WERI-Rb-1 (cell line): ENCODE measurements at regions not wholly inside any gene's neighbourhood (a gene's known extent, or its start where the extent isn't known, plus 50 kb on each side); places are given as distances from the start of the nearest gene placed in this dataset.

ENCODE experiments used
- DNase-seq: peaks from one replicate; pipeline ENCODE4 v3.0.0-alpha.2; 2020
- H3K27ac ChIP-seq: fragments of 250-450 bp; sonication (Bioruptor Pico); 2 replicates; pipeline ENCODE4 v1.5.1; 2020; ENCODE audit warnings: mild to moderate bottlenecking, moderate library complexity
- H3K27me3 ChIP-seq: fragments of 250-450 bp; sonication (Bioruptor Pico); 2 replicates; pipeline ENCODE4 v1.5.1; 2021; ENCODE audit warnings: mild to moderate bottlenecking, low read depth, moderate library complexity; ENCODE audit not compliant: insufficient read depth, severe bottlenecking
- H3K36me3 ChIP-seq: fragments of 250-450 bp; sonication (Bioruptor Pico); 2 replicates; pipeline ENCODE4 v1.5.1; 2020; ENCODE audit warnings: mild to moderate bottlenecking, moderate library complexity
- H3K4me3 ChIP-seq: 2 replicates; pipeline ENCODE4 v1.5.1; 2011; ENCODE audit warnings: low read depth, mild to moderate bottlenecking, control low read depth, low read length
- H3K9me3 ChIP-seq: fragments of 250-450 bp; sonication (Bioruptor Pico); 2 replicates; pipeline ENCODE4 v1.5.1; 2021; ENCODE audit warnings: mild to moderate bottlenecking, moderate library complexity; ENCODE audit not compliant: severe bottlenecking
- TF ChIP-seq, protein P1 (sequence below): IDR thresholded peaks from 2 replicates; pipeline ENCODE4 v1.5.1; 2011; ENCODE audit warnings: low read depth, mild to moderate bottlenecking, control low read depth, inconsistent platforms, low read length

DNA sequence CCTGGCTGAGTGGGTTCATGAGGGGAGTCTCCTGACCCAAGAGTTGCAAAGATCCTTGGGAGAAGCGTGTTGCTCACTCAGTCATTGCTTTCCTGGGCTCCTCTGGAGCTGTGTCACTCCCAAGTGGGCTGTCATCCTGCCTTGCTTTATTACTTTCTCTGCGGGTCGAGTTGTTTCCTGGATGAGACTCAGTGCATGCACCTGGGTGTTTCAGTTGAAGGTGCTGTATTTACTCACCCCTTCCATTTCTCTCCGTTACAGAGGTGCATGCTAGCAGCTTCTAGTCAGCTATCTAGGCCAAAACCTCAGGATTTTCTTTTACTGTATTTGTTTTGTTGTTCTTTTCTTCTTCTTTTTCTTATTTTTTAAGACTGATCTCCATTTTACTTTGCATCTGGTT, 785.5 kb upstream of the EDIL3 start:
- no peaks in the 10 kb centered on the region for H3K9me3 ChIP-seq
- no peak for DNase-seq
- no peak overlapping the region for H3K4me3 ChIP-seq
- H3K27me3 ChIP-seq = no peaks in the 10 kb centered on the region
- H3K27ac ChIP-seq = no peak overlapping the region
- TF ChIP-seq, protein P1, sequence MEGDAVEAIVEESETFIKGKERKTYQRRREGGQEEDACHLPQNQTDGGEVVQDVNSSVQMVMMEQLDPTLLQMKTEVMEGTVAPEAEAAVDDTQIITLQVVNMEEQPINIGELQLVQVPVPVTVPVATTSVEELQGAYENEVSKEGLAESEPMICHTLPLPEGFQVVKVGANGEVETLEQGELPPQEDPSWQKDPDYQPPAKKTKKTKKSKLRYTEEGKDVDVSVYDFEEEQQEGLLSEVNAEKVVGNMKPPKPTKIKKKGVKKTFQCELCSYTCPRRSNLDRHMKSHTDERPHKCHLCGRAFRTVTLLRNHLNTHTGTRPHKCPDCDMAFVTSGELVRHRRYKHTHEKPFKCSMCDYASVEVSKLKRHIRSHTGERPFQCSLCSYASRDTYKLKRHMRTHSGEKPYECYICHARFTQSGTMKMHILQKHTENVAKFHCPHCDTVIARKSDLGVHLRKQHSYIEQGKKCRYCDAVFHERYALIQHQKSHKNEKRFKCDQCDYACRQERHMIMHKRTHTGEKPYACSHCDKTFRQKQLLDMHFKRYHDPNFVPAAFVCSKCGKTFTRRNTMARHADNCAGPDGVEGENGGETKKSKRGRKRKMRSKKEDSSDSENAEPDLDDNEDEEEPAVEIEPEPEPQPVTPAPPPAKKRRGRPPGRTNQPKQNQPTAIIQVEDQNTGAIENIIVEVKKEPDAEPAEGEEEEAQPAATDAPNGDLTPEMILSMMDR = no peak
- no peaks in the 10 kb centered on the region for H3K36me3 ChIP-seq

DNA sequence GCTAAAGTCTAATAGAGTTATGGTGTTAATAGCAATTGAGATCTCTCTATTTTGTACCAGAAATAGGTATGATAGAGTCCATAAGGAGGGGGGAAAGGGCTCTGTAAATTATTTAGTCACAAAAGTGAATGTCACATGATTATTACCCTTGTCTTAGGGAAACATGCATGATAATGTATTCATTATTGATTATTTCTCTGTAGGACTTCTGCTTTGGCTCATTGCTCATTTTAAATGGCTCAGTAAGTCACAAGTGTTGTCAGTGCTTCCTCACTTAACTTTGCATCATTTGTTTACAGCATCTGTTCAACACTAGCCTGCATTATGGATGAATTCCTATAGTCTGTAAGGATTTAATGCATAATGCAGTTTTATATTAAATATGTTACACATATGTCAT, 788.8 kb upstream of the EDIL3 start:
- no peak overlapping the region for H3K4me3 ChIP-seq
- no peak for DNase-seq
- H3K27ac ChIP-seq = no peak overlapping the region
- no peaks in the 10 kb centered on the region for H3K36me3 ChIP-seq
- H3K9me3 ChIP-seq = no peaks in the 10 kb centered on the region
- H3K27me3 ChIP-seq = no peaks in the 10 kb centered on the region
- TF ChIP-seq, protein P1 = no peak

DNA sequence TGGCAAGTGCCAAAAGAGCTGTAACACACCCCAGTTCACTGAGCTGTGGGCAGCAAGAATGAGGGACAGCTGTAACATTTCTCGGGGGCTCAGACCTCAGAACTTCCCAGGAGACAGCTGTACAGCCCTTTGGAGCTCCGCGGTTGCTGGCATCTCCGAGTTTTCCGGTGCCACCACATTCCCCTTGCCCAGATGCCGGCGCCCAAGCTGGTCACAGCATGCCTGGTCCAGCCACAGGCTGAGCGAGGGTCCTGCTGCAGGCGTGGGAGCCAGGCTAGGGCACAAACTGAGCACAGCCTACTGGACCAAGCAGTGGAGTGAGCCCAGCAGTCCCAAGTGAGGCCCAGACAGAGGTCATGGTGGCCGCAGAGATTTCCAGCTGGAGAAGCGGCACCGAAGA, 797.7 kb upstream of the EDIL3 start:
- Histone ChIP-seq H3K4me3 (no peak overlapping the region), H3K9me3 (no peaks in the 10 kb centered on the region), H3K36me3 (no peaks in the 10 kb centered on the region), H3K27me3 (no peaks in the 10 kb centered on the region), H3K27ac (no peak overlapping the region)
- TF ChIP-seq, protein P1 = no peak
- DNase-seq = no peak

DNA sequence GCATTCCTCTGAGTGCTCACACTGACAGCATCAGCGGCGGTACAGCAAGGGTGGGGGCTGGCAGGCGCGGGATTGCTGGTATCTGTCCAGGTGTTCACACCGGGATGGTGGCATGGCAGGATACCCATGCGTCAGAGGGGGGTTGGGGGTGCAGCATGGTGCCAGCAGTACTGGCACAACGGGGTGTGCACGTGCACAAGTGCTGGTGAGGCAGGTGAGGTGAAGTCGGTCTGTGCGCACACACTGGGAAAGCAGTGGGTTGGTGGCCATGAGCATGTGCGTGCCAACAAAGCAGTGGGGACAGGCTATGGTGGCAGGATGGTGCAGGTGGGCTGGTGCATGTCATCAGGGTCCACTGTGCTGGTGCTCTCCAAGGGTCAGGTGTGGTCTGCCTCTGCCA, 819.6 kb upstream of the EDIL3 start:
- Histone ChIP-seq H3K27ac (no peak overlapping the region), H3K4me3 (no peak overlapping the region), H3K36me3 (no peaks in the 10 kb centered on the region), H3K27me3 (no peaks in the 10 kb centered on the region), H3K9me3 (no peaks in the 10 kb centered on the region)
- no peak for DNase-seq
- TF ChIP-seq, protein P1 = no peak

DNA sequence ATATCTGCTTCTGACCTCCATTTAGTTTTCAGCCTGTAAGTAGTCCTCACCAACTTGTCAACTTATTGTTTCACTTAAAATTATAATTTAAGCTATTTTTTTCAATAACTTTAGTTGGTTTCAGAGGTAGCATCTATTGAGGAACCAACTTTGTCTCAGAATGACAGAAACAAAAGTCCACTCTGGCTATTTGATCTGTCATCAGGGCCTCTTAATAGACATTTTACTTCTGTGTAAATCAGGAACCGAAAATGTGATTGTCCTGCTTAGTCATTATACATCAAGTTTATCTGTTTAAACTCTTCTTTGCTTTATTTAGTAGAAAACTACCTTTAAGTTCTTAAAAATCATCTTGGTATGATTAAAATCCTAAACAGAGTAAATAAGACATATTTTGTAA, 820.8 kb upstream of the EDIL3 start:
- Histone ChIP-seq H3K9me3 (no peaks in the 10 kb centered on the region), H3K4me3 (no peak overlapping the region), H3K27ac (no peak overlapping the region), H3K36me3 (no peaks in the 10 kb centered on the region), H3K27me3 (no peaks in the 10 kb centered on the region)
- DNase-seq = no peak
- TF ChIP-seq, protein P1 = no peak

DNA sequence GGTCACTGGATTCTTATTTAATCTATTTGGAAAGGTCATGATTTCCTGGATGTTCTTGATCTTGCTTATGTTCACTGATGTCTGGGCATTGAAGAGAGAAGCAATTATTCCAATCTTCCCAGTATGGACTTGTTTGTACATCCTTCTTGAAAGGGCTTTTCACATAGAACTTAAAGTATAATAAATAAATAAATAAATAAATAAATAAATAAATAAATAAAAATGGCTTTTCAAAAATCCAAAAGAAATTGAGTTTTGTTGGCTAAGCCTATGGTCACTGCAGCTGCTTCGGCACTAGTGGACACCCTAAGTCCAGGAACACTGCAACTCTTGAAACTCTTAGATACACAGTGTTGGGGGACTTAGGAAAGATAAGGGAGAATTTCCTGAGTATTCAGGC, 840.7 kb upstream of the EDIL3 start:
- no peaks in the 10 kb centered on the region for H3K9me3 ChIP-seq
- no peak for DNase-seq
- H3K4me3 ChIP-seq = no peak overlapping the region
- TF ChIP-seq, protein P1 = no peak
- no peaks in the 10 kb centered on the region for H3K27me3 ChIP-seq
- no peak overlapping the region for H3K27ac ChIP-seq
- no peaks in the 10 kb centered on the region for H3K36me3 ChIP-seq
